Kidney (tissue), 13 donors: ENCODE measurements at regions not wholly inside any gene's neighbourhood (a gene's known extent, or its start where the extent isn't known, plus 50 kb on each side); places are given as distances from the start of the nearest gene placed in this dataset.
A peak's percentile ranks its signal among the peaks of the same experiment; 100 is the strongest.

Experiments used
- DNase-seq, 5 donors: peaks; one replicate each; pipeline ENCODE4 v3.0.0-alpha.2; 2013 to 2020
- FAIRE-seq: peaks from 2 replicates; lab custom pipeline; 2012; peaks lifted over from hg19 to GRCh38; lab: Jason Lieb, UNC
- H3K27ac ChIP-seq, 2 donors: one replicate each; pipeline ENCODE4 v1.7.0; 2013; ENCODE audit warnings: low read depth in 2 of 2, low read length in 2 of 2, inconsistent platforms in 1 of 2
- H3K27me3 ChIP-seq: one replicate; pipeline ENCODE4 v1.7.1; 2013; ENCODE audit warnings: low read length, inconsistent platforms; ENCODE audit not compliant: control insufficient read depth, insufficient read depth
- H3K36me3 ChIP-seq, 3 donors: one replicate each; pipeline versions ENCODE4 v1.7.0 to v1.7.1; 2013; ENCODE audit warnings: low read length in 3 of 3, control low read depth in 1 of 3, inconsistent platforms in 1 of 3; ENCODE audit not compliant: insufficient read depth in 3 of 3, control insufficient read depth in 2 of 3
- H3K4me1 ChIP-seq, 3 donors: one replicate each; pipeline versions ENCODE4 v1.7.0 to v1.7.1; 2013; ENCODE audit warnings: low read length in 3 of 3, inconsistent platforms in 1 of 3, low read depth in 1 of 3; ENCODE audit not compliant: control insufficient read depth in 2 of 3, insufficient read depth in 2 of 3
- H3K4me3 ChIP-seq, 3 donors: one replicate each; pipeline versions ENCODE4 v1.7.0 to v1.8.1; 2013; ENCODE audit warnings: low read length in 3 of 3, control low read depth in 1 of 3, inconsistent platforms in 1 of 3
- H3K9ac ChIP-seq, 3 donors: one replicate each; pipeline versions ENCODE4 v1.7.0 to v1.7.1; 2013; ENCODE audit warnings: low read length in 3 of 3, control low read depth in 1 of 3, inconsistent platforms in 1 of 3
- H3K9me3 ChIP-seq, 3 donors: one replicate each; pipeline versions ENCODE4 v1.7.0 to v1.7.1; 2013; ENCODE audit warnings: low read length in 3 of 3, control low read depth in 1 of 3, inconsistent platforms in 1 of 3; ENCODE audit not compliant: control insufficient read depth in 2 of 3, insufficient read depth in 1 of 3
- intact Hi-C: fragments of 100-400 bp; cut with DNase I; formaldehyde crosslinking; loops from one replicate; pipeline ENCODE4 v1.11.1; 2022
- TF ChIP-seq, protein P1 (sequence below): IDR thresholded peaks from 3 replicates; pipeline ENCODE4 v1.5.1; 2012; ENCODE audit warnings: mild to moderate bottlenecking, moderate library complexity, borderline replicate concordance; ENCODE audit not compliant: insufficient read depth; ENCODE audit errors: extremely low read depth
- donor health status: control.
- donor health status: control.
- donor health status: control.
- donor health status: control.
- donor health status: control.
- donor health status: DM: yes; HTN: yes; CAD: no.
- donor health status: Normal renal cell carcinoma (clear cell type).

DNA sequence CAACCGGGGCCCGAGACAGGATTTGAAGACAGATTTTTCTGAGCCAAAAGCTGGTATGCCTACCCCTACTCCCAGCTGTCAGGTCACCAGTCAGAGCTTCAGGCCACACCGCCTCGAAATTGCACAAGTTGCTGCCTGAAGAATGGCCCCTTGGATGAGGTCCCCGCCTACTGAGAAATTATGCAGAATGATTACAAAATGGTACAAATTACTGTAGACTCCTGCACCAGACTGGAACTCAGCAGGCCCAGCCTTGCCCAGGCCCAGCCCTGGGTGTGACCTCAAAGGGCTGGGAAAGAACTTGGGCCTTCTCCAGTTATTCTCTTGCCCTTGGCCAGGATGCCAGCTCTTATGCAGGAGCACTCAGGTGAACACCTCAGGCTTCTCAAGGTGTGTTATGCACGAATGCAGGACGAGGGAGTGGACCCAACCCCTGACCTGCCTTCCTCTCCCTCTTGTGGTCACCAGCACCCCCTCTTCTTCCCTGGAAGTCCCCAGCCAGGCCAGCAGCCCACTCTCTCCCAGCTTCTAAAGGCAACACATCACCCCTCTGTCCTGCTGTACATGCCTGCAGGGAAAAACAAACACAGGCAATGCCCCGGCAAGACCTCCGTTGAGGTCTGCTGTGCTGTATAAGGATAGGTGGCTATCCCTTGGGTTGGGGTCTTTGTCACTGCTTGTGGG, 88.7 kb upstream of the NAA20 start:
- Histone ChIP-seq H3K4me3 (no peak overlapping the region), H3K9me3 (no peaks in the 10 kb centered on the region), H3K4me1 (peaks cover 0 to 20% (median 0%) of the 10 kb centered on the region in 3 donors), H3K36me3 (no peaks in the 10 kb centered on the region), H3K27me3 (no peaks in the 10 kb centered on the region), H3K9ac (no peak overlapping the region), H3K27ac (peak overlapping the region; percentile 8 to 23)
- intact Hi-C loops = no loop called here
- peak in 1 of 5 donors; percentile 78 for DNase-seq
- no peak for FAIRE-seq
- TF ChIP-seq, protein P1, sequence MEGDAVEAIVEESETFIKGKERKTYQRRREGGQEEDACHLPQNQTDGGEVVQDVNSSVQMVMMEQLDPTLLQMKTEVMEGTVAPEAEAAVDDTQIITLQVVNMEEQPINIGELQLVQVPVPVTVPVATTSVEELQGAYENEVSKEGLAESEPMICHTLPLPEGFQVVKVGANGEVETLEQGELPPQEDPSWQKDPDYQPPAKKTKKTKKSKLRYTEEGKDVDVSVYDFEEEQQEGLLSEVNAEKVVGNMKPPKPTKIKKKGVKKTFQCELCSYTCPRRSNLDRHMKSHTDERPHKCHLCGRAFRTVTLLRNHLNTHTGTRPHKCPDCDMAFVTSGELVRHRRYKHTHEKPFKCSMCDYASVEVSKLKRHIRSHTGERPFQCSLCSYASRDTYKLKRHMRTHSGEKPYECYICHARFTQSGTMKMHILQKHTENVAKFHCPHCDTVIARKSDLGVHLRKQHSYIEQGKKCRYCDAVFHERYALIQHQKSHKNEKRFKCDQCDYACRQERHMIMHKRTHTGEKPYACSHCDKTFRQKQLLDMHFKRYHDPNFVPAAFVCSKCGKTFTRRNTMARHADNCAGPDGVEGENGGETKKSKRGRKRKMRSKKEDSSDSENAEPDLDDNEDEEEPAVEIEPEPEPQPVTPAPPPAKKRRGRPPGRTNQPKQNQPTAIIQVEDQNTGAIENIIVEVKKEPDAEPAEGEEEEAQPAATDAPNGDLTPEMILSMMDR = no peak

DNA sequence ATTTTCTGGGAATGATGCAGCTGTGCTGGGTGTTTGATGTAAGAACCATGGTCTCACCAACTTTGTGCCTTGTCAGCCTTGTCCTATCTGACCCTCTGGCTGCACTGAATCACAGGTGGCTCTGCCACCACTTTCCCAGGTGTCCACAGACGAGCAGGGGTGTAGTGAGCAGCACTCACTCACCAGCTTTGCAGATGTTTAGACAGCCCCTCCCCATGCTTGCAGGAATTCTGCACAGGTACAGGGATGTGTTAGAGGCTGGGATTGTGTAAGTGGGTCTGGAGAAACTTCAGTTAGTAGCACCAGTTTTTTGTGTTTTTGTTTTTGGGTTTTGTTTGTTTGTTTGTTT, 88.2 kb upstream of the NAA20 start:
- H3K27me3 ChIP-seq = no peaks in the 10 kb centered on the region
- TF ChIP-seq, protein P1 = no peak
- no peak overlapping the region for H3K9ac ChIP-seq
- peak overlapping the region; percentile 8 to 23 for H3K27ac ChIP-seq
- no peaks in the 10 kb centered on the region for H3K36me3 ChIP-seq
- H3K9me3 ChIP-seq = no peaks in the 10 kb centered on the region
- DNase-seq = no peak
- H3K4me3 ChIP-seq = no peak overlapping the region
- peaks cover 0 to 20% (median 1%) of the 10 kb centered on the region in 3 donors for H3K4me1 ChIP-seq
- intact Hi-C loops = no loop called here
- no peak for FAIRE-seq

DNA sequence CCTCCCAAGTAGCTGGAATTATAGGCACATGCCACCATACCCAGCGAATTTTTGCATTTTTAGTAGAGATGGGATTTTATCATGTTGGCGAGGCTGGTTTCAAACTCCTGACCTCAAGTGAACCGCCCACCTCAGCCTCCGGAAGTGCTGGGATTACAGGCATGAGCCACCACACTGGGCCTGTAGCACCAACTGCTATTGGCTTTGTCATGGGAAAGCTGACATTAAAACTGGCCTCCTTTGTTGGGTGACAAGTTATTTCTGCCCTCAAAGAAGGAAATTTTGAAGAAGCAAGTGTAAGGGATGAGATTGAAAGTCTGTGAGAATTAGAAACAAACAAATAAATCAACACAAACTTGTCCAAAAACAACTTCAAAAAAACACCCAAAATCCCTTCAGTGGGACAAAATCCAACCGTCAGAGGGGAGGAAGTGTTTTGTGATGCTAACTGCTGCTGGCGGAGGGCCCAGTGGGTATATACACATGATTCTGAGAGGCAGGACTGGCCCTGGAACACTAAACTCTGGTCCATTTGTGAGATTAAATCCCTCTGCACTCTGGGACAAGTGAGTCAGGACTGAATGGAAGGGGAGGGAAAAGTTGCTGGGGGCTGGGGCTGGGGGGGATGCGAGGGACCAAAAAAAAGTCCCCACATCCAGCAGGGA, 87.5 kb upstream of the NAA20 start:
- Histone ChIP-seq H3K36me3 (no peaks in the 10 kb centered on the region), H3K4me3 (no peak overlapping the region), H3K4me1 (peaks cover 0 to 22% (median 8%) of the 10 kb centered on the region in 3 donors), H3K9me3 (no peaks in the 10 kb centered on the region), H3K27me3 (no peaks in the 10 kb centered on the region), H3K27ac (peak overlapping the region in 1 of 2 donors; percentile 36), H3K9ac (no peak overlapping the region)
- peak in 1 of 5 donors; percentile 37 for DNase-seq
- TF ChIP-seq, protein P1 = no peak
- intact Hi-C loops = no loop called here
- no peak for FAIRE-seq
